ENCODE measurements at regions not wholly inside any gene's neighbourhood (a gene's known extent, or its start where the extent isn't known, plus 50 kb on each side); places are given as distances from the start of the nearest gene placed in this dataset.
"Not testable (repeated sequence)": the region's sequence is repeated elsewhere in the genome, so short reads cannot be mapped to it uniquely, and the experiment has no call there.

- no peak for TF ChIP-seq CTCF (IDR thresholded peaks at IDR 0.05)
- Mint-ChIP-seq H3K4me3 (no peak overlapping the region), H3K9me3 (peaks cover 6% of the 10 kb centered on the region), H3K27ac (no peak overlapping the region), H3K27me3 (ENCODE audit: low read depth, poor library complexity) (no peaks in the 10 kb centered on the region), H3K4me1 (no peaks in the 10 kb centered on the region), H3K36me3 (ENCODE audit: low read depth) (no peaks in the 10 kb centered on the region)
- DNase-seq, result no peak
These were observed 219.4 kb downstream of the PTGER3 start for GRCh38 chr1:70828177-70828576.

- H3K27ac Mint-ChIP-seq; DNase-seq; H3K36me3 Mint-ChIP-seq (ENCODE audit: low read depth); H3K27me3 Mint-ChIP-seq (ENCODE audit: low read depth, poor library complexity); H3K4me3 Mint-ChIP-seq; H3K4me1 Mint-ChIP-seq: not testable (repeated sequence)
- peaks cover 14% of the 10 kb centered on the region for H3K9me3 Mint-ChIP-seq
These were observed 213.3 kb downstream of the PTGER3 start for GRCh38 chr1:70834365-70834764.

- H3K9me3 Mint-ChIP-seq, result peaks cover 14% of the 10 kb centered on the region
- H3K36me3 Mint-ChIP-seq (ENCODE audit: low read depth), result no peaks in the 10 kb centered on the region
- H3K4me3 Mint-ChIP-seq, result no peak overlapping the region
- H3K4me1 Mint-ChIP-seq, result no peaks in the 10 kb centered on the region
- H3K27me3 Mint-ChIP-seq (ENCODE audit: low read depth, poor library complexity), result no peaks in the 10 kb centered on the region
- DNase-seq, result no peak
- no peak overlapping the region for H3K27ac Mint-ChIP-seq
- TF ChIP-seq CTCF (IDR thresholded peaks at IDR 0.05), result no peak
These were observed 211.2 kb downstream of the PTGER3 start for GRCh38 chr1:70836456-70836855.

- Mint-ChIP-seq H3K36me3 (ENCODE audit: low read depth) (no peaks in the 10 kb centered on the region), H3K9me3 (no peaks in the 10 kb centered on the region), H3K4me1 (no peaks in the 10 kb centered on the region), H3K27ac (no peak overlapping the region), H3K27me3 (ENCODE audit: low read depth, poor library complexity) (no peaks in the 10 kb centered on the region), H3K4me3 (no peak overlapping the region)
- DNase-seq, result no peak
- no peak for TF ChIP-seq CTCF (IDR thresholded peaks at IDR 0.05)
These were observed 207.2 kb downstream of the PTGER3 start for GRCh38 chr1:70840260-70840953.

GRCh38 chr1:70842562-70842961 is 205.1 kb downstream of the PTGER3 start:
- H3K4me1 Mint-ChIP-seq, result no peaks in the 10 kb centered on the region
- no peak overlapping the region for H3K4me3 Mint-ChIP-seq
- H3K27me3 Mint-ChIP-seq (ENCODE audit: low read depth, poor library complexity), result no peaks in the 10 kb centered on the region
- H3K36me3 Mint-ChIP-seq (ENCODE audit: low read depth), result no peaks in the 10 kb centered on the region
- H3K9me3 Mint-ChIP-seq, result no peaks in the 10 kb centered on the region
- no peak overlapping the region for H3K27ac Mint-ChIP-seq
- no peak for DNase-seq
- no peak for TF ChIP-seq CTCF (IDR thresholded peaks at IDR 0.05)

- Mint-ChIP-seq H3K4me1 (no peaks in the 10 kb centered on the region), H3K9me3 (no peaks in the 10 kb centered on the region), H3K4me3 (no peak overlapping the region), H3K27me3 (ENCODE audit: low read depth, poor library complexity) (no peaks in the 10 kb centered on the region), H3K36me3 (ENCODE audit: low read depth) (no peaks in the 10 kb centered on the region), H3K27ac (no peak overlapping the region)
- TF ChIP-seq CTCF (IDR thresholded peaks at IDR 0.05), result no peak
- no peak for DNase-seq
These were observed 204.2 kb downstream of the PTGER3 start for GRCh38 chr1:70843452-70843851.

Measured in nephron progenitor cell (in vitro differentiated cells).